Gastroesophageal sphincter (tissue), 3 donors: ENCODE measurements at regions not wholly inside any gene's neighbourhood (a gene's known extent, or its start where the extent isn't known, plus 50 kb on each side); places are given as distances from the start of the nearest gene placed in this dataset.

Experiments
- CTCF ChIP-seq, 4 experiments: fragments of 200-600 bp in 2 of 4; fragments of 450-650 bp in 2 of 4; sonication (generic) in 1 of 4; IDR thresholded peaks; one replicate each; pipeline ENCODE4 v1.5.1; 2017 to 2019; ENCODE audit warnings: antibody characterized with exemption in 4 of 4, mild to moderate bottlenecking in 2 of 4, moderate library complexity in 2 of 4
- EP300 ChIP-seq: sonication (generic); formaldehyde crosslinking; IDR thresholded peaks from one replicate; pipeline ENCODE4 v1.6.1; 2017; ENCODE audit warnings: antibody characterized with exemption, mild to moderate bottlenecking

GRCh38 chr2:203817147-203817546, 50.4 kb upstream of the CTLA4 start:
- TF ChIP-seq EP300 (no peak), CTCF (IDR thresholded peaks at IDR 0.05) (no peak)
